ENCODE measurements at regions not wholly inside any gene's neighbourhood (a gene's known extent, or its start where the extent isn't known, plus 50 kb on each side); places are given as distances from the start of the nearest gene placed in this dataset.

GRCh38 chr2:43155851-43156411, 70.5 kb downstream of the ZFP36L2 start (continued):
- TF ChIP-seq ZNF462 (CRISPR knock-in tag; IDR thresholded peaks at IDR 0.05) (no peak), POLR2AphosphoS5 (IDR thresholded peaks at IDR 0.05; ENCODE audit: low read depth) (no peak)

GRCh38 chr2:43154685-43155084, 71.7 kb downstream of the ZFP36L2 start:
- no peaks in the 10 kb centered on the region for H3K9me2 ChIP-seq (ENCODE audit: insufficient read depth)
- H4K20me1 ChIP-seq (replicated peaks; ENCODE audit: insufficient read depth), result no peaks in the 10 kb centered on the region
- no peaks in the 10 kb centered on the region for H3F3A ChIP-seq (replicated peaks; ENCODE audit: low read depth)
- Mint-ChIP-seq H3K4me3 (no peak overlapping the region), H3K36me3 (ENCODE audit: low read depth) (no peaks in the 10 kb centered on the region), H3K27ac (no peak overlapping the region), H3K4me1 (peaks cover 31% of the 10 kb centered on the region), H3K27me3 (ENCODE audit: insufficient read depth, low read depth, poor library complexity) (peaks cover 9% of the 10 kb centered on the region), H3K9me3 (no peaks in the 10 kb centered on the region)
- no peak overlapping the region for H3K4me3 ChIP-seq
- H3K4me1 ChIP-seq (ENCODE audit: insufficient read depth), result peaks cover 12% of the 10 kb centered on the region; the same call in 1 of the 2 replicates
- no peak overlapping the region for H3K4me2 ChIP-seq
- H3K36me3 ChIP-seq (ENCODE audit: insufficient read depth), result no peaks in the 10 kb centered on the region
- H3K27me3 ChIP-seq (ENCODE audit: insufficient read depth), result no peaks in the 10 kb centered on the region
- DNase-seq (ENCODE audit: low spot score) (no peak), ATAC-seq (no peak)
- H2AFZ ChIP-seq, result no peak overlapping the region
- no peak overlapping the region for H3K27ac ChIP-seq (ENCODE audit: low read depth)
- no peaks in the 10 kb centered on the region for H3K79me2 ChIP-seq (replicated peaks; ENCODE audit: insufficient read depth)
- no peak for TF ChIP-seq REST (IDR thresholded peaks at IDR 0.05; ENCODE audit: unreplicated experiment)
- no peak for TF ChIP-seq CREB1 (CRISPR knock-in tag; IDR thresholded peaks at IDR 0.05; ENCODE audit: low read depth)
- no peak for TF ChIP-seq NANOG (IDR thresholded peaks at IDR 0.05; ENCODE audit: borderline replicate concordance)
- no peak for TF ChIP-seq STAT1 (IDR thresholded peaks at IDR 0.05; ENCODE audit: unreplicated experiment)
- TF ChIP-seq EZH2phosphoT487 (IDR thresholded peaks at IDR 0.05; ENCODE audit: unreplicated experiment), result no peak
- TF ChIP-seq POLR2AphosphoS5 (IDR thresholded peaks at IDR 0.05; ENCODE audit: low read depth), result no peak
- TF ChIP-seq CTCF (conservative IDR thresholded peaks at IDR 0.05; ENCODE audit: low read depth in 2 of 2), result no peak
- TF ChIP-seq JUNB (IDR thresholded peaks at IDR 0.05; ENCODE audit: unreplicated experiment), result no peak
- TF ChIP-seq ZNF331 (CRISPR knock-in tag; IDR thresholded peaks at IDR 0.05; ENCODE audit: low read depth), result no peak
- no peak for TF ChIP-seq EZH2 (IDR thresholded peaks at IDR 0.05; ENCODE audit: low read depth, unreplicated experiment)
- TF ChIP-seq ZNF114 (CRISPR knock-in tag; IDR thresholded peaks at IDR 0.05), result no peak

Data from GM23338 (cell line).